HEK293 (cell line): ENCODE measurements at regions not wholly inside any gene's neighbourhood (a gene's known extent, or its start where the extent isn't known, plus 50 kb on each side); places are given as distances from the start of the nearest gene placed in this dataset.

Experiments used
- MYNN ChIP-seq: fragments of 450-650 bp; formaldehyde crosslinking; IDR thresholded peaks from 2 replicates; pipeline ENCODE4 v1.5.1; 2016; ENCODE audit warnings: missing biosample characterization, missing genetic modification characterization, borderline replicate concordance
- YY1 ChIP-seq: fragments of 450-650 bp; formaldehyde crosslinking; IDR thresholded peaks from 2 replicates; pipeline ENCODE4 v1.5.1; 2018; ENCODE audit warnings: missing biosample characterization, missing genetic modification characterization
- ZEB2 ChIP-seq: fragments of 450-650 bp; formaldehyde crosslinking; IDR thresholded peaks from 2 replicates; pipeline ENCODE4 v1.5.1; 2016; ENCODE audit warnings: missing biosample characterization, missing genetic modification characterization
- ZFP41 ChIP-seq: fragments of 450-650 bp; formaldehyde crosslinking; IDR thresholded peaks from 2 replicates; pipeline ENCODE4 v1.5.1; 2016; ENCODE audit warnings: missing biosample characterization, missing genetic modification characterization, borderline replicate concordance
- ZNF274 ChIP-seq, 2 experiments: fragments of 200-500 bp in 1 of 2; fragments of 450-650 bp in 1 of 2; sonication (Bioruptor generic) in 1 of 2; formaldehyde crosslinking in 1 of 2; IDR thresholded peaks; 2 replicates each; pipeline versions ENCODE4 v1.5.1 to v1.6.1; 2014 to 2016; ENCODE audit warnings: borderline replicate concordance in 1 of 2, inconsistent platforms in 1 of 2, low read length in 1 of 2, missing biosample characterization in 1 of 2, missing genetic modification characterization in 1 of 2
- TF ChIP-seq, protein P1 (sequence below): fragments of 450-650 bp; formaldehyde crosslinking; IDR thresholded peaks from 2 replicates; pipeline ENCODE4 v1.5.1; 2016; ENCODE audit warnings: missing biosample characterization, missing genetic modification characterization
- TF ChIP-seq, protein P2 (sequence below): fragments of 450-650 bp; formaldehyde crosslinking; IDR thresholded peaks from 2 replicates; pipeline ENCODE4 v1.5.1; 2016; ENCODE audit warnings: missing biosample characterization, missing genetic modification characterization

DNA sequence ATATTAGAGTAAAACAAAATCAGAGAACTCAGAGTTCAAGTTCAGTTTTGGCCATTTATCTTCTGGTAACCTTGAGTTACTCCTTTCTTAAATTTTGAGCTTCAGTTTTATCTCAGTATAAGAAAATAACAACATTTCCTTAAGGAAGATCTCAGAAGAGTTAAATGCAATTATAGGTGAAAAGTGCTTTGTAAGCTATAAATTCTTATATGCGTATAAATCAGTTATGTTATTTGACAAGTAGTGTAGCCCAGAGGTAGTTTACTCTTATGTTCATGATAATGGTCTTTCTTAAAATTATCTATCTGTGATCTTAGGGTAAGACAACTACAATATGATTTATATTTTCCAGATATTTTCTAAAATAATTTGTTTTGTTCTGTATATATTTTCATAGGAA lies 89.8 kb downstream of the LHX9 start:
- TF ChIP-seq, protein P1, sequence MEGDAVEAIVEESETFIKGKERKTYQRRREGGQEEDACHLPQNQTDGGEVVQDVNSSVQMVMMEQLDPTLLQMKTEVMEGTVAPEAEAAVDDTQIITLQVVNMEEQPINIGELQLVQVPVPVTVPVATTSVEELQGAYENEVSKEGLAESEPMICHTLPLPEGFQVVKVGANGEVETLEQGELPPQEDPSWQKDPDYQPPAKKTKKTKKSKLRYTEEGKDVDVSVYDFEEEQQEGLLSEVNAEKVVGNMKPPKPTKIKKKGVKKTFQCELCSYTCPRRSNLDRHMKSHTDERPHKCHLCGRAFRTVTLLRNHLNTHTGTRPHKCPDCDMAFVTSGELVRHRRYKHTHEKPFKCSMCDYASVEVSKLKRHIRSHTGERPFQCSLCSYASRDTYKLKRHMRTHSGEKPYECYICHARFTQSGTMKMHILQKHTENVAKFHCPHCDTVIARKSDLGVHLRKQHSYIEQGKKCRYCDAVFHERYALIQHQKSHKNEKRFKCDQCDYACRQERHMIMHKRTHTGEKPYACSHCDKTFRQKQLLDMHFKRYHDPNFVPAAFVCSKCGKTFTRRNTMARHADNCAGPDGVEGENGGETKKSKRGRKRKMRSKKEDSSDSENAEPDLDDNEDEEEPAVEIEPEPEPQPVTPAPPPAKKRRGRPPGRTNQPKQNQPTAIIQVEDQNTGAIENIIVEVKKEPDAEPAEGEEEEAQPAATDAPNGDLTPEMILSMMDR = no peak
- TF ChIP-seq ZFP41 (no peak), ZNF274 (IDR thresholded peaks at IDR 0.05; ENCODE audit: low read length) (no peak), ZNF274 (tag by site-specific recombination; IDR thresholded peaks at IDR 0.05; ENCODE audit: borderline replicate concordance) (no peak), ZEB2 (tag by site-specific recombination) (no peak), YY1 (tag by site-specific recombination) (no peak), MYNN (no peak)
- TF ChIP-seq, protein P2, sequence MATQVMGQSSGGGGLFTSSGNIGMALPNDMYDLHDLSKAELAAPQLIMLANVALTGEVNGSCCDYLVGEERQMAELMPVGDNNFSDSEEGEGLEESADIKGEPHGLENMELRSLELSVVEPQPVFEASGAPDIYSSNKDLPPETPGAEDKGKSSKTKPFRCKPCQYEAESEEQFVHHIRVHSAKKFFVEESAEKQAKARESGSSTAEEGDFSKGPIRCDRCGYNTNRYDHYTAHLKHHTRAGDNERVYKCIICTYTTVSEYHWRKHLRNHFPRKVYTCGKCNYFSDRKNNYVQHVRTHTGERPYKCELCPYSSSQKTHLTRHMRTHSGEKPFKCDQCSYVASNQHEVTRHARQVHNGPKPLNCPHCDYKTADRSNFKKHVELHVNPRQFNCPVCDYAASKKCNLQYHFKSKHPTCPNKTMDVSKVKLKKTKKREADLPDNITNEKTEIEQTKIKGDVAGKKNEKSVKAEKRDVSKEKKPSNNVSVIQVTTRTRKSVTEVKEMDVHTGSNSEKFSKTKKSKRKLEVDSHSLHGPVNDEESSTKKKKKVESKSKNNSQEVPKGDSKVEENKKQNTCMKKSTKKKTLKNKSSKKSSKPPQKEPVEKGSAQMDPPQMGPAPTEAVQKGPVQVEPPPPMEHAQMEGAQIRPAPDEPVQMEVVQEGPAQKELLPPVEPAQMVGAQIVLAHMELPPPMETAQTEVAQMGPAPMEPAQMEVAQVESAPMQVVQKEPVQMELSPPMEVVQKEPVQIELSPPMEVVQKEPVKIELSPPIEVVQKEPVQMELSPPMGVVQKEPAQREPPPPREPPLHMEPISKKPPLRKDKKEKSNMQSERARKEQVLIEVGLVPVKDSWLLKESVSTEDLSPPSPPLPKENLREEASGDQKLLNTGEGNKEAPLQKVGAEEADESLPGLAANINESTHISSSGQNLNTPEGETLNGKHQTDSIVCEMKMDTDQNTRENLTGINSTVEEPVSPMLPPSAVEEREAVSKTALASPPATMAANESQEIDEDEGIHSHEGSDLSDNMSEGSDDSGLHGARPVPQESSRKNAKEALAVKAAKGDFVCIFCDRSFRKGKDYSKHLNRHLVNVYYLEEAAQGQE = no peak
